MM.1S (cell line): ENCODE measurements at regions not wholly inside any gene's neighbourhood (a gene's known extent, or its start where the extent isn't known, plus 50 kb on each side); places are given as distances from the start of the nearest gene placed in this dataset.

Source experiments
- EZH2 ChIP-seq: fragments of 300-600 bp; sonication (generic); optimal IDR thresholded peaks from 2 replicates; pipeline ENCODE3; 2017; ENCODE audit warnings: low read depth, mild to moderate bottlenecking, antibody characterized with exemption, low read length, mixed read lengths
- EZH2phosphoT487 ChIP-seq: fragments of 300-600 bp; sonication (generic); IDR thresholded peaks from 2 replicates; pipeline ENCODE4 v1.6.1; 2018; ENCODE audit warnings: antibody characterized with exemption, low read length
- TF ChIP-seq, protein P1 (sequence below): fragments of 300-600 bp; sonication (generic); IDR thresholded peaks from 2 replicates; pipeline ENCODE4 v1.5.1; 2016; ENCODE audit warnings: antibody characterized with exemption, low read length, mixed read lengths

DNA sequence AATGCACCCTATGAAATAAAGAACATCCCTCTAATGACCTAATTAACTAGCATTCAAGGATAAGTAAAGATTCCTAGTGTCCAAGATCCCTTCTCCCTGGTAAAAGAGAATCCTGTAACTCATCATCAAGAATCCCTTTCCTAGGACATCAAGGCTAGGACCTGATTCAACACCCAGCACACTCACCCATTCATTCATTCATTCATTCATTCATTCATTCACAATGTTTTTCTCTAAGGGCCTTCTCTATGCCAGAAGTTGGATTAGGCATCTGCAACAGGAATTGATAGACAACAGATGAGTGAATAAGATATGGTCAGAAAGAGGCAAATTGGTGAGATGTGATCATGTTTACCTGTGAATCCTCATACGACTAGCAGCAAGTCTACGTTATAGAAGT lies 126.8 kb downstream of the OSR1 start:
- TF ChIP-seq, protein P1, sequence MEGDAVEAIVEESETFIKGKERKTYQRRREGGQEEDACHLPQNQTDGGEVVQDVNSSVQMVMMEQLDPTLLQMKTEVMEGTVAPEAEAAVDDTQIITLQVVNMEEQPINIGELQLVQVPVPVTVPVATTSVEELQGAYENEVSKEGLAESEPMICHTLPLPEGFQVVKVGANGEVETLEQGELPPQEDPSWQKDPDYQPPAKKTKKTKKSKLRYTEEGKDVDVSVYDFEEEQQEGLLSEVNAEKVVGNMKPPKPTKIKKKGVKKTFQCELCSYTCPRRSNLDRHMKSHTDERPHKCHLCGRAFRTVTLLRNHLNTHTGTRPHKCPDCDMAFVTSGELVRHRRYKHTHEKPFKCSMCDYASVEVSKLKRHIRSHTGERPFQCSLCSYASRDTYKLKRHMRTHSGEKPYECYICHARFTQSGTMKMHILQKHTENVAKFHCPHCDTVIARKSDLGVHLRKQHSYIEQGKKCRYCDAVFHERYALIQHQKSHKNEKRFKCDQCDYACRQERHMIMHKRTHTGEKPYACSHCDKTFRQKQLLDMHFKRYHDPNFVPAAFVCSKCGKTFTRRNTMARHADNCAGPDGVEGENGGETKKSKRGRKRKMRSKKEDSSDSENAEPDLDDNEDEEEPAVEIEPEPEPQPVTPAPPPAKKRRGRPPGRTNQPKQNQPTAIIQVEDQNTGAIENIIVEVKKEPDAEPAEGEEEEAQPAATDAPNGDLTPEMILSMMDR: no peak
- TF ChIP-seq EZH2: no peak
- TF ChIP-seq EZH2phosphoT487: no peak
